D721Med (cell line): ENCODE measurements at regions not wholly inside any gene's neighbourhood (a gene's known extent, or its start where the extent isn't known, plus 50 kb on each side); places are given as distances from the start of the nearest gene placed in this dataset.

Source experiments
- DNase-seq: peaks from one replicate; pipeline ENCODE4 v3.0.0; 2011; ENCODE audit warnings: low spot score; ENCODE audit not compliant: insufficient read length
- FAIRE-seq: peaks from 2 replicates; lab custom pipeline; 2011; peaks lifted over from hg19 to GRCh38; lab: Jason Lieb, UNC
- CTCF ChIP-seq: IDR thresholded peaks from 2 replicates; pipeline ENCODE4 v1.5.1; 2012; ENCODE audit warnings: mild to moderate bottlenecking, control low read depth; ENCODE audit not compliant: insufficient read depth; ENCODE audit errors: missing control alignments

GRCh38 chr2:45216118-45216517 is 206.9 kb upstream of the SIX2 start:
- DNase-seq, result no peak
- FAIRE-seq, result no peak
- no peak for TF ChIP-seq CTCF

GRCh38 chr2:45214550-45214949 is 205.3 kb upstream of the SIX2 start:
- FAIRE-seq, result no peak
- no peak for TF ChIP-seq CTCF

GRCh38 chr2:45212953-45213635 is 203.8 kb upstream of the SIX2 start:
- FAIRE-seq (no peak), DNase-seq (no peak)
- no peak for TF ChIP-seq CTCF

More at GRCh38 chr2:45214550-45214949, 205.3 kb upstream of the SIX2 start:
- no peak for DNase-seq

GRCh38 chr2:45211636-45212035 is 202.4 kb upstream of the SIX2 start:
- no peak for TF ChIP-seq CTCF
- no peak for FAIRE-seq
- no peak for DNase-seq

GRCh38 chr2:45210462-45211195 is 201.4 kb upstream of the SIX2 start:
- TF ChIP-seq CTCF, result no peak
- no peak for FAIRE-seq

GRCh38 chr2:45209875-45210274 is 200.6 kb upstream of the SIX2 start:
- TF ChIP-seq CTCF, result no peak
- DNase-seq (no peak), FAIRE-seq (no peak)

More at GRCh38 chr2:45210462-45211195, 201.4 kb upstream of the SIX2 start:
- DNase-seq, result no peak

GRCh38 chr2:45209302-45209701 is 200.1 kb upstream of the SIX2 start:
- TF ChIP-seq CTCF, result no peak
- no peak for DNase-seq
- no peak for FAIRE-seq
